ENCODE measurements at regions not wholly inside any gene's neighbourhood (a gene's known extent, or its start where the extent isn't known, plus 50 kb on each side); places are given as distances from the start of the nearest gene placed in this dataset.

GRCh38 chr10:78879621-78880020, 189.1 kb upstream of the ZMIZ1 start:
- no peak for DNase-seq (ENCODE audit: low spot score)

- DNase-seq (ENCODE audit: low spot score): no peak
Observed at GRCh38 chr10:78886129-78886528, 182.6 kb upstream of the ZMIZ1 start.

GRCh38 chr10:78889536-78890063, 179.2 kb upstream of the ZMIZ1 start:
- no peak for DNase-seq (ENCODE audit: low spot score)

- DNase-seq (ENCODE audit: low spot score): no peak
Observed at GRCh38 chr10:78890506-78890905, 178.3 kb upstream of the ZMIZ1 start.

GRCh38 chr10:78891741-78892140, 177.0 kb upstream of the ZMIZ1 start:
- DNase-seq (ENCODE audit: low spot score): no peak

GRCh38 chr10:78892338-78893176, 176.2 kb upstream of the ZMIZ1 start:
- no peak for DNase-seq (ENCODE audit: low spot score)

GRCh38 chr10:78893217-78893616, 175.5 kb upstream of the ZMIZ1 start:
- no peak for DNase-seq (ENCODE audit: low spot score)

- no peak for DNase-seq (ENCODE audit: low spot score)
Observed at GRCh38 chr10:78894089-78894840, 174.5 kb upstream of the ZMIZ1 start.

GRCh38 chr10:78894841-78895195, 173.9 kb upstream of the ZMIZ1 start:
- DNase-seq (ENCODE audit: low spot score): no peak

- DNase-seq (ENCODE audit: low spot score): no peak
Observed at GRCh38 chr10:78895469-78895868, 173.3 kb upstream of the ZMIZ1 start.

GRCh38 chr10:78896159-78896928, 172.4 kb upstream of the ZMIZ1 start:
- DNase-seq (ENCODE audit: low spot score): no peak

- DNase-seq (ENCODE audit: low spot score): no peak
Observed at GRCh38 chr10:78898341-78899097, 170.2 kb upstream of the ZMIZ1 start.

- DNase-seq (ENCODE audit: low spot score): no peak
Observed at GRCh38 chr10:78899098-78899754, 169.5 kb upstream of the ZMIZ1 start.

- DNase-seq (ENCODE audit: low spot score): no peak
Observed at GRCh38 chr10:78899996-78900714, 168.6 kb upstream of the ZMIZ1 start.

GRCh38 chr10:78900715-78901430, 167.9 kb upstream of the ZMIZ1 start:
- no peak for DNase-seq (ENCODE audit: low spot score)

- DNase-seq (ENCODE audit: low spot score): no peak
Observed at GRCh38 chr10:78901694-78902093, 167.1 kb upstream of the ZMIZ1 start.

GRCh38 chr10:78902815-78903214, 166.0 kb upstream of the ZMIZ1 start:
- DNase-seq (ENCODE audit: low spot score): no peak

- no peak for DNase-seq (ENCODE audit: low spot score)
Observed at GRCh38 chr10:78903341-78903940, 165.3 kb upstream of the ZMIZ1 start.

- DNase-seq (ENCODE audit: low spot score): no peak
Observed at GRCh38 chr10:78904196-78904595, 164.6 kb upstream of the ZMIZ1 start.

Data from putamen (tissue), 1 donor.